ENCODE measurements at regions not wholly inside any gene's neighbourhood (a gene's known extent, or its start where the extent isn't known, plus 50 kb on each side); places are given as distances from the start of the nearest gene placed in this dataset.
"Not testable (repeated sequence)": the region's sequence is repeated elsewhere in the genome, so short reads cannot be mapped to it uniquely, and the experiment has no call there.

DNA sequence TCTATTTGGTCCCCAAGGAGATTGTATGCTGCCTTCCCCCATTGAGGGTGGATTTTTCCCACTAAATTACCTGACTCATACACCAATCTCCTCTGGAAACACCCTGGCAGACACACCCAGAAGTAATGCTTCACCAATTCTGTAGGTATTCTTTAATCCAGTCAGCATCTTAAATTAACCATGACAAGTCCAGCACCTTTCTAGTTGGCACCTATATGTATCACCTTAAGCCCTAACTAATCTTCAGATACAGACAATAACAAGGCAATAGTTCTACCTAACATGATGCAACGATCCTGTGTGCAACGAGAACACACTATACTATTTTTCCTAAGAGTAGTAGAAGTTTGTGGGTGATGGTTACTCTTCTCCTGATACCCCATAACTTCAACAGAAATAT, 473.3 kb upstream of the NPAP1 start:
- not testable (repeated sequence) for DNase-seq

DNA sequence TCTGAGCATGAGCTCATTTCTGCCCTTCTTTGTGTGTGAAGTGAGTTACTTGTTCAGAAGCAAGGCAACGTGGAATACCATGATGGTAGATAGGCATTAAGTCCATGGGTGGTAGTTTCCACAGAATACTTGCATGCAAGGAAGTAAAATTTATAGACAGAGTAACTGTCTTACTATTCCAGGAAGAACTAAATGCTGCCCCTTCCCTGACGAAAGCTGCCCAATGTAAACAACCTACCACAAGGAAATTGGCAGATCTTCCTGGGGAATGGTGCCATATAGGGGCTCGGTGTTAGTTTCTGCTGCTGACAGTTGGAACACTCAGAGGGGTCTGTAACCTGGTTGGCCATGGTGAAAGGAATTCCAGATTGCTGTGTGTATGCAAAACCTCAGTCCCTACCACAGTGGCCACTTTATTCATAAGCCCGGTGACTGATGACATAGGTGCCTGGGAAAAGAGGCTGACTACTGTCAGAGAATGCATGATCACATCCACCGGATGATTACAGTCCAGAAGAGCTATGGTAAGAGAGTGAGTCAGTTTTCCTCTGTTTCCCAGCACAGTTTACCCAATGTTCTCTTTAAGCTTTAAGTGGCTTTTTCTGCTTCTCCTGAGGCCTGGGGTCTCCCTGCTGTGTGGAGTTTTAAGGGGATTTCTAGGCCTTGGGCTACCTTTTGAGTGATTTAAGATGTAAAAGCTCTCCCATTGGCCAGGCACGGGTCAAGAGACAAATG, 463.7 kb upstream of the NPAP1 start:
- not testable (repeated sequence) for DNase-seq

DNA sequence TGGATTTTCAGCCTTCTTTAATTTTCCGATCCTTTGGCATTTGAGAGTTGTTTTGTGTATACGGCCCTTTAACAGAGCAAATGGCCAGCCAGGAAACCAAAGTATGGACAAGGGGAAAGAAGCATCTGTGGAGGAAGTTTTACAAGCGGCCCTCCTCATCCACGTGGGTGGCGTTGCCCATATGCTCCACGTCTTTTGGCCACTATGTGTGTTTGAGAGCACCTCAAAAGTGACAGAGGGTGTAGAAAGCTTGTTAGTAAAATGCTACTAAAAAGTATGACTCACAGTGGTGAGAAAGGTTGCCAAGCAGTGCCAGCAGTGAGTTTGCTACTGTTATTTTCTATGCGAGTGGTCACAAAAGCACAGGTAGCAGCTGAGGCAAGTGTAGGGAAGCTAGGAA, 451.8 kb upstream of the NPAP1 start:
- no peak for DNase-seq

DNA sequence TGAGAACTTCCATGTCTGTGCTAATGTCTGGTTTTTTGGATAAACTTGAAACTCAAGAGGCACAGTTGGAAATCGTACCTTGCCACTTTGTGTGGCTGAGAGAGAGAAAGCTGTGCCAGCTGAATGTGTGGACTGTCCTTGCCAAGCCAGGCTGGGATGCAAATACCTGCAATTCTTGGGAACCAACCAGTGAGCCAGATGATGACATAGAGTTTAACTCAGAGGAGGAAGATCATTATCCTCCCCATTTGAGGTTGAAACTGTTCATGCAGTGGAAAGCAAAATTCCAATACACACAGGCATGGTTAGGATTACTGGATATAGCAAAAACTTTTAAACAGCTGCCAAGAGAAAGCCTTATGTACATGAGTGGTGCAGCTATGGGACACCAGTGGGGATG, 451.4 kb upstream of the NPAP1 start:
- DNase-seq: no peak

DNA sequence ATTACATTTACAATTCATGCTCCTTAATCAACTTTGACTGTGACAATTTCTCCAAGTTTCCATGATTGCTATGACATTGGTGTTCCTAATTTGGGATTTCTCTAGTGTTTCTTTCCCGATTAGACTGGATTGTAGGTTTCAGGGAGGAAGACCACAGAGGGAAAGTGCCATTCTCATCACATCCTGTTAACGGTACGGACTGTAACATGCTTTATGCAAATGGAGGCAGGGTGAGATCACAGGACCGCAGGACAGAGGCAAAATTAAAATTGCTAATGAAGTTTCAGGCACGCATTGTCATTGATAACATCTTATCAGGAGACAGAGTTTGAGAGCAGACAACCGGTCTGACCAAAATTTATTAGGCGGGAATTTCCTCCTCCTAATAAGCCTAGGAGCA, 446.7 kb upstream of the NPAP1 start:
- not testable (repeated sequence) for DNase-seq

DNA sequence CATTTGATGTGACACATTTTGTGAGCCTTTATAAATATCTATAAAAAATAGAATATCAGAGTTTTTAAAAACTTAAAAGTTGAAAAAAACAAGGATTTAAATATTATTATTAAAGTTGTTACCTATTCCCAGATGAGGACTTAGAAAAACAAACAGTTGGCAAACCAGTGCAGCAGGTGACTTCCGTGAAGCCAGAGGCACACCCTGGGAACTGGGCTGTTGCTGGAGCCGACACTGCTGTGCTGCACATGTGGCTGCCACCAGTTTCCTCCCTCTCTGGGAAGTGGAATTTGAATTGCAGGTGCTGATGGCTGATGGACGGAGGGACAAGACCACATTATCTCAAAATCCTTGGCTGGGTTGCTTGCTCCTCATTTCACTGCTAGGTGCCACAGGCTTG, 442.4 kb upstream of the NPAP1 start:
- not testable (repeated sequence) for DNase-seq

DNA sequence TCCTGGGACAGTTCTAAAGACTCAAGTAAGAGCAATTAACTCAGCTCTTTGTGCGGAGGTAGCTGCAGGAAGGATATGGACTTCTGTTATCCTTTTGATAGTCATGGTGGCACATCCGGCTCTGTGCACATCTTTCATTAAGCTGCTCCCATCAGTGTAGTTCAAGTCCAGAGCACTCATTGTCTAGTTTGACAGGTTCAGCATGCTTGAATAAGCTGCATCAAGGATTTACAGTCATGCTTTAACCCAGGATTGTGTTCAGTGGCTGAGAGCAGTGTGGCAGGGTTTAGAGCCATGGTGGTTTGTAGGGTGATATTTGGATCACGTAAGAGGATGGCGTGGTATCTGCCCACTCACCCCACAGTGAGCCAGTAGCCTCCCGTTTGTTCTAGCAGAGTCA, 435.0 kb upstream of the NPAP1 start:
- not testable (repeated sequence) for DNase-seq

DNA sequence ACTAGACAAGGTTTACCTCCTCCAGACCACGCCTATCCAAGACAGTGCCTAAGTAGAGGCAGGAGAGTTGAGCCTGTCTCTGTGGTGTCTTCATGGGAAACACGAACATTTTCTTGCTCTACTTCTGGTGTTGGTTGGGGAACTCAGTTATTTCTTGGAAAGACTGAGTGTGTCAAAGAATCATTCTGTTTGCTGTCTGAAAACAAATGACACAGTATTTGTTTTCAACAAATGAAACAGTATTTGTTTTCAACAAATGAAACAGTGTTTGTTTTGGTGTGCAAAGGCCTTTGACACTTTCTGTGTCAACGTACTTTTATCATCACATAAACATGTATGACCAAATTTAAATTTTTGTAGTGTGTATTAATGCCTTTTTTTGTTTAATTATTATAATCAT, 416.5 kb upstream of the NPAP1 start:
- not testable (repeated sequence) for DNase-seq

DNA sequence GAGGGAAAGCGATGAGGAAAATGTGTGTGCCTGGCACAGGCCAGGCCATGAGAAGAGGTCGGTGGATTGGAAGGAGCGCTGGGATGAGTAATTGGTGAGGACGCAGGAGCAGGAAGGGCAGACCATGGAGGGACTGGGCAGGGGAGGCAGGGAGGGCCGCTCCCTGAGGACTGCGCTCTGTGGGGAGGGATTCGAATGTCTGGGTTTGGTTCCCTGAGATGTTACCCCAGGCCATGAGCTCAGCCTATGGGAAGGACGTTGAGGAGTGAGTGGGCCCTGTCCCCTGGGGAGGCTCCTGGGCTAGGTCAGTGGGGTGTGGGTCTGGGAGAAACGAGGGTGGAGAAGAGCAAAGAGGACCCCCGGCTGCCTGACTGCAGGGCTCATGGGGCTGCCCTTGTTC, 415.2 kb upstream of the NPAP1 start:
- not testable (repeated sequence) for DNase-seq

DNA sequence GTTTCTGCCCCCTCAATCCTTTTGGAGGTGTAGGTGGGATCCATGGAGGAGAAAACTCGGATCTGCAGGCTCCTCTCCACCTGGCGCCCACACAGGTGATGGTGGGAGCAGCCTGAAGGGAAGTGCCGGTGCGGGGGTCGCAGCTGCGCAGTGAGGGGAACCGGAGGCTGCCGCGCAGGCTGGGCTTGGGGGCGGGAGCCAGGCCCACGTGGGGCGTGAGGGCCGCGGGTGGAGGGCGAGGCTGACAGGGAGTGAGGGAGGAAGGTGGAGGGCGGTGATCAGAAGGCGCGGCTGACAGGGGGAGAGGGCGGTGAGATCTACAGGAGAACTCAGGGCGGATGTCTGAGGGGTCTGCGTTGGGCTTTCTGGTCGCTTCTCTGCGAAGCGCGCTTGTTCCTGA, 414.7 kb upstream of the NPAP1 start:
- not testable (repeated sequence) for DNase-seq

DNA sequence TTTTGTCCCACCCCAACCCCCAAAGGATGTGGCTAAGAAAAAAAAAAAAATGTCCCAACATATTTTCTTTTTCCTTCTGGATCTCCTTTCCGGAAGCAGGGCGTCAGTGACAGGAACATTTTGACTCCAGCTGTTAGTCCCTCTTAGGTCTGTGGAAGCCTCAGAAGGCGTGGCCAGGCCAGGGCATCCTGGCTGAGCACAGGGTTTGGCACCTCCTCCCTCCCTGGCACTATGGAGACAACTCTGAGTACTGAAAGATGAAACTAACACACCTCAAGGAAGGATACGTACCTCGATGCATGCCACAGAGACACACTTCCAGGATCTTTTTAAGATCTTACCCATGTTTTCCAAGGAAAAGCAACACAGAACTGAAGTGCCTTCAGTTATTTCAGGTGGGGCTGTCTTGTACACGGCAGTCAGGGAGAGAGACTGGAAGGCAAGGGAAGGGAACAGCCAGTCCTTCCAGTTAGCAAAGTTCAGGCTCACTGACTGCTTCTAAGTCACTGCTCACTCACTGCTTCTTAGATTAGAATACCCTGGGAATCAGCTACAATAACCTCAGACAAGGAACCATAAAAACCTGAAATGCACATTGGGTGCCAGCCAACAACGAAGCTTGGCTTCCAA, 406.9 kb upstream of the NPAP1 start:
- DNase-seq: not testable (repeated sequence)

DNA sequence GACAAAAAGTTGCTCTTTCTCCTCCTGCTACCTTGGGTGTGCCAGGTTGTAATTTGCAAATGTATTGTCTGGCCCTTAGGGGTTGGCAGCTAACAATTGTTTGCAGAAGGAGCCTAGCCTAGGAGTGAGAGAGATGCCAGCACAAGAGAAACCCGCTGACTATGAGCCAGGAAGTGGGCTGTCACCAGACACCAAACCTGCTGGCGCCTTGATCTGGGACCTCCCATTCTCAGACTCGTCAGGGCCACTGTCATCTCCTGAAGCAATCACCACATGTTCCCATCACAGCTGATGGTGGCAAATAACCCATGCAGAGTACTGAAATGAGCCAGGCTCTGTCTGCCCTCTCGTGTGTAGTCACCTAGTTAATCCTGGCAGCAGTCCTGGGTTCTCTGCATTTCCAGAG, 406.4 kb upstream of the NPAP1 start:
- DNase-seq: no peak

DNA sequence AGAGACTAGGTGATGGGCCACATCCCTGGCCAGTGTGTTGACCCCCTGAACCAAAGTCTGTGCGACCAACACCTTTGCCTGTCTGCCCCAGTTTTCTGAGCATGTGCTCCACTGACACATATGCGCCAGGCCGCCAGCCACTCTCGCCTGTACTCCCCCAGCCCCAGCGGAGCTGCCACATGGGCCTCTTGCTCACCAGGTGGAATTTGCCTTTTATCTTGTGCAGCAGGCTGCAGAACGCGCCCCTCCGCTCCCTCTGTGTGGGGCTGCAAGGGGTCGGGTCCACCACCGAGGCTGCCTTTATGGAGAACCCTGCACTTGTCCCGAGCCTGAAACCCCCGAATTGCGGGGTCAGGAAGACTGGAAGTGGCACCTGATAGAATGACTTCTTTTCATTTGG, 405.7 kb upstream of the NPAP1 start:
- no peak for DNase-seq

DNA sequence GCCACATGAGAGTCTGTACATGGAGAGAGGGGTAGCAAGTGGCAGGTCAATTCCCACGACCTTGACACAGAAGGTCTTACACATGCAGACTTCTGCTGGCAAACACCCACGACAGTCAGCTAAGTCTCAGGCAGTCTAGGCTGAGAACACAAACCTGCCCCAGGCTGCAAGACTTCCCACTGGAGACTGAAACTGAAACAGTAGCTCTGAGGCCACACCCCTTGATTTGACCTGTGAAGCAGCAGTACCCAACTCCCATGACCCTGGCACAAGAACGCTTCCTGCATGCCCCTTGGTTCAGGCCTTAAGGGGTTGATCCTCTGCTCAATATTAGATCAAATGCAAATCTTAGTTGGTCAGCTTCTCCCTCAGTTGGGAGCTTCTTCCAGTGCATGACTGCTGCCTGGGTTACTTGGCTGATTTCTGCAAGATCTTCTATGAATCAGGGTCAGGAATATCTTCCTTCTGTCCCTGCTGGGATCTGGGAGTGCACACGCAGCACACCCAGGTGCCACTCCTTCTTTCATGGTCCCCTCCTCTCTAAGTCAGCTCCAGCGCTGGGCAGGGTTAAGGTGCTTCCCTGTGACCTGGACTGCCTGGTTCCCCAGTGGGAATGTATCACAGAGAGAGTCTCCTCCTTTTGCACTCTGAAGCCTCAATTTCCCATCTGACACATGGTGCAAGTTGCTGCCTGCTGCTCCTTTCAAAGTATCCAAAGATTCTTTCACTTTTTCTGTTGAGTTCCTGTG, 403.9 kb upstream of the NPAP1 start:
- not testable (repeated sequence) for DNase-seq

DNA sequence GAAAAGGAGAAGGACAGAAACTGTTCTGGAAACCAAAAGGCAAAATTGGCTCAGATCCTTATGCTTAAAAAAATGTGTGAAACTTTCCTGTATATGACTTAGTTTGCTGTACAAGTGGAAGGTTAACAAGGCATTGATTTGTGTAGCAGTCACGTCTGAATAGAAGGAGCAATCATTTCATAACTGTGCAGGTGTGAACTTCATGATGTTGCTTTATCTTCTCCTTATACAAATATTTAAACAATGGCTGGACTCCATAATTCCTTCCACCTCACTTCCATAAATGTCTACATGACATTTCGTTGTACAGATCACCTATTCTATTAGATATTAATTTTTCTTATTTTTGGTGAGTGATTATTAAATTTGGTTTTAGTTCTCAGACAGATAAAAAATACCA, 382.7 kb upstream of the NPAP1 start:
- DNase-seq: no peak

DNA sequence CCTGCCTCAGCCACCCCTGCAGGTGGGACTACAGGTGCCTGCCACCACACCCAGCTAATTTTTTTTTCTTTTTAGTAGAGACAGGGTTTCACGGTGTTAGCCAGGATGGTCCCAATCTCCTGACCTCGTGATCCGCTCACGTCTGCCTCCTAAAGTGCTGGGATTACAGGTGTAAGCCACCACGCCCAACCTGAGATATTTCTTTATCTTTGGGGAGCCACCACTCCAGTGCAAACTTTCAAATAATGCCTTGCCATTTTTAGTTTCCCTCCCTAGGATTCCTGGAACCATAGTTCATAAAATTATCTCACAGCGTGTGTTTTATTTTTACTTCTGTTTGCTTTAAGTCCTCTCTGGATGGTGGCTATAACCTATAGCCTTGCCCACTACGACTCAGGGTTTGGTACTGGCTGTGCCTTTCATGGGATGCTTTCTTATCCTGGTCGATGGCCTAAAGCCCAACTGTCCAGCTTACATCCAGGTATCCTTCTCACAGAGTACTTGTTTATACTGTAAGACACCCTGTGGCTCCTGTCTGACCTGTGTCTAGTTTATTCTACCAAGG, 374.7 kb upstream of the NPAP1 start:
- DNase-seq: not testable (repeated sequence)

DNA sequence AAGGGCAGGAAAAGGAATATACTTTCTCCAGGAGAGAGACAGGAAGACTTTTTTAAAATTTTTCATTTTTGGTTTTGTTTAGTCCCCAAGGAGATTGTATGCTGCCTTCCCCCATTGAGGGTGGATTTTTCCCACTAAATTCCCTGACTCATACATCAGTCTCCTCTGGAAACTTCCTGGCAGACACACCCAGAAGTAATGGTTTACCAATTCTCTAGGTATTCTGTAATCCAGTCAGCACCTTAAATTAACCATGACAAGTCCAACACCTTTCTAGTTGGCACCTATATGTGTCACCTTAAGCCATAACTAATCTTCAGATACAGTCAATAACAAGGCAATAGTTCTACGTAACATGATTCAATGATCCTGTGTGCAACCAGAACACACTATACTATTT, 373.6 kb upstream of the NPAP1 start:
- DNase-seq: not testable (repeated sequence)

DNA sequence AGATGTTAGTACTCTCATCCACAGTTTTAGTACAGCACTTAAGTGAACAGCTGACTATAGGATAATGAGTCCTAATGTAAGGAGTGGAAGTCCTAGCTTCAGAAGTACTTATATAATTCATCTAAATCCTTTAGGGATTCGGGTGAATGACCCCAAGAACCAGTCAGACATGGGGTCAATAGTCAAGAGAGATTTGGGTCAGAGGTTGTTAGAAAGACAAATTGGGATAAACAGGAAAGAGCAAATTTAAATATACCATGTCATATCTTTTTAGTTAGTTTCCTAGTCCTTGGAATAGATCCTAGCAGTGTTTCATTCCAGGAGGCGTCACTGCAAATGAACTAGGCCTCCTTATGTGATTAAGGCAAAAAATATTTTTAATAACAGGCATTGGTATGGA, 370.8 kb upstream of the NPAP1 start:
- DNase-seq: not testable (repeated sequence)

DNA sequence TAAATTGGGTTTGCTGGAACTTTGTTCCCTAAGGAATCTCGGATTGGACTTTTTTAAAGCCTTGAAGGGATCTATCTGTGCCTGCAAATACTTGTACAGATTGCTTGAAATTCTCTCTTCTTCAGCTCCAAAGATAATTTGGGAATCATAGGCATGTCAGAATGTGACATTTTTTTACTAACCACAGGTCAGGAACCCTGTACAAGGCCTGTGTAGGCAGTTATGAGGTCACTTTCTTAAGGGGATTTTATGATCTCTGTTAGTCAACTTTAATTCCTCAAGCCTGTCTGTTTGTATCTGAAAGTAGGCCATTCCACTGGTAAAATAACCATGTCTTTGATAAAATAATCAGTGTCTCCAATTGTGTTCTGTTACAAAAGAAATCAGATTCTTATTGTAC, 369.9 kb upstream of the NPAP1 start:
- DNase-seq: not testable (repeated sequence)

DNA sequence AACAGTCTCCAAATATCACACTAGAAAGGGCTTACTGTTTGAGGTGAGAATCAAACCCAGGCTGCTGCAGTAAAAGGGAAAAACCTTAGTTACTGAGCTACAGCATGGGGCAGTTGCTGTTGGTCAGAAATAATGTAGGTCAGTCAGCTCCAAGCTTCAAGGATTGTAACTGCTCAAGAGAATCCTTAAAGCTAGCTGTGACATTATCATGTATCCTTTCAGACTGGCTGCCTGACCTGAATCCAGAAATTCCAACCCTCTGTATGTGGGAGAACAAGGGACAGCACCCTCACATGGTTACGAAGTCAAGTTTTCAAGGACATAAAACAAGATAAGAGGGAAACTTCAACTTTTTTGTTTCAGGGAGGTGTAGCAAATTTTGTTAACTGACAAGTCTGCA, 365.9 kb upstream of the NPAP1 start:
- DNase-seq: not testable (repeated sequence)

DNA sequence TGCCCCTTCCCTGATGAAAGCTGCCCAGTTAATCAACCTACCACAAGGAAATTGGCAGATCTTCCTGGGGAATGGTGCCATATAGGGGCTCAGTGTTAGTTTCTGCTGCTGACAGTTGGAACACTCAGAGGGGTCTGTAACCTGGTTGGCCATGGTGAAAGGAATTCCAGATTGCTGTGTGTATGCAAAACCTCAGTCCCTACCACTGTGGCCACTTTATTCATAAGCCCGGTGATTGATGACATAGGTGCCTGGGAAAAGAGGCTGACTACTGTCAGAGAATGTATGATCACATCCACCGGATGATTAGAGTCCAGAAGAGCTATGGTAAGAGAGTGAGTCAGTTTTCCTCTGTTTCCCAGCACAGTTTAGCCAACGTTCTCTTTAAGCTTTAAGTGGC, 363.9 kb upstream of the NPAP1 start:
- not testable (repeated sequence) for DNase-seq

DNA sequence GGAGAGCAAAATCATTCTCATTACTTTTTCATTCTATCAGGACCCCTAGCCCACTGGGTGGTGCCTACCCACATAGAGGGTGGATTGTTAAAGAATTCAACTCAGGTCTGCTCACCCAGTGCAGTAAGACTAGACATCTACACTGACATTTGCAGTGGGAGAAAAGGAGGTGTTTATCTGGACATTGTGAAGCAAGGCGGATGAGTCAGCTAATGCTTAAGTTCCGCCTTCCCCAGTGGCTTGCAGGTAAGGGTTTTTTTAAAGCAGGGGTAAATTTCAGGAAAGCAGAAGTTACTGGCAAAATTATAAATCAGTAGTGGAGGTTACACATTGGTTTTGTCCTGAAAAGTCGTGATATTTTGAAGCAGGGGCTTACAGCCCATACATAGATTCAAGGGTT, 359.2 kb upstream of the NPAP1 start:
- DNase-seq: not testable (repeated sequence)

DNA sequence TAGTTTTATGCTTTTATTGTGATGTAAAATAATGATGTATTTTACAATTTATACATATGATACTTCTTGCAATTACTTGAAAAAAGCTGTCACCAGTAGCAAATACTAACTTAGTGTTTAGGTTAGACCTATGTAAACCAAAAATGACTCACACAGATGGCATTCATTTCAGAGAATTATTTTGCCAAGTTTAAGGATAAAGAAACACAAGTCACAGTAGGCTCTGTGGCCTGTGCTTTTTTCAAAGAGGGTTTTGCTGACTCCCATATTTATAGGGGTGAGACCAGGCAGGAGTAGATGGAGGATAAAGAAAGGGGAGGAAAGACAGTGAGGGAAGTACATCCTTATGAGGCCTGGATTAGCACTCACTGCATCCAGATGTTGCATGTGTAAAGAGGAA, 356.6 kb upstream of the NPAP1 start:
- DNase-seq: no peak

DNA sequence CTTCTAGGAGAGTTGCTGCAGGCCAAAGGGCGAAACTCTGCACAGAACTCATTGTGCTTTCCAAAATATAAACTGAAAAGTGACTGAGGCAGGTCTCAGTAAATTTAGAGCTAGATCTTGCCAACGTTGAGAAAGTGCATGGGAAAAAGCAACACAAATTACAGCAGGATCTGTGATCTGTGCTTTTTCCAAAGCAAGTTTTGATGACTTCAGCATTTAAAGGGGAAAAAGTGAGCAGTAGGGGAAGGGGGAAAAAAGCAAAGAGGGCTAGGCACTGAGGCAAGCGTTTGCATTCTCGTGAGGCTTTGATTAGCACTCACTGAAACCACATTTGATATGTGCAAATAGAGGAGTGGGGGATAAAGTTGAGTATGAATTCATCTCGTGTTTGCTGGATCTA, 351.5 kb upstream of the NPAP1 start:
- not testable (repeated sequence) for DNase-seq
